GM12874 (cell line): ENCODE measurements at regions not wholly inside any gene's neighbourhood (a gene's known extent, or its start where the extent isn't known, plus 50 kb on each side); places are given as distances from the start of the nearest gene placed in this dataset.

Source experiments
- TF ChIP-seq, protein P1 (sequence below): IDR thresholded peaks from 2 replicates; pipeline ENCODE4 v1.5.1; 2011; ENCODE audit warnings: low read depth, mild to moderate bottlenecking, control low read depth, low read length, moderate library complexity; ENCODE audit not compliant: insufficient read depth

DNA sequence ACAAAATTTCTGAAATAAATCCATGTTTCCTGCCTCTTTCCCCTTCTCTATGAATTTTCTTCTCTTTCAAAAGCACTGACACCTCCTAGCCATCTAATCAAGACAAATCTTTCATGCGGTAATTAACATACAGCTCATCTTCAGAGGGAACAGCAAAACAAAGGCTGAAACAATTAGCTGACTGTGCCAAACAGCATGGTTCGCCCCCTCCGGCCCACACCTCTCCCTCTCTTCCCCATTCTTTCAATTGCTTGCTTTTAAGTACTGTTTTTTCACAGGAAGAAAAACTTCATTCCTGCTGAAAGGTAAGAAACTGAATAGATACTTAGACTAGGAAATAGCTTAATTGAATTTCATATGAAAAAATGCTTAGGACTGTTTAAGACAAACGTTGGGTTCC lies 291.1 kb upstream of the NOCT start:
- TF ChIP-seq, protein P1, sequence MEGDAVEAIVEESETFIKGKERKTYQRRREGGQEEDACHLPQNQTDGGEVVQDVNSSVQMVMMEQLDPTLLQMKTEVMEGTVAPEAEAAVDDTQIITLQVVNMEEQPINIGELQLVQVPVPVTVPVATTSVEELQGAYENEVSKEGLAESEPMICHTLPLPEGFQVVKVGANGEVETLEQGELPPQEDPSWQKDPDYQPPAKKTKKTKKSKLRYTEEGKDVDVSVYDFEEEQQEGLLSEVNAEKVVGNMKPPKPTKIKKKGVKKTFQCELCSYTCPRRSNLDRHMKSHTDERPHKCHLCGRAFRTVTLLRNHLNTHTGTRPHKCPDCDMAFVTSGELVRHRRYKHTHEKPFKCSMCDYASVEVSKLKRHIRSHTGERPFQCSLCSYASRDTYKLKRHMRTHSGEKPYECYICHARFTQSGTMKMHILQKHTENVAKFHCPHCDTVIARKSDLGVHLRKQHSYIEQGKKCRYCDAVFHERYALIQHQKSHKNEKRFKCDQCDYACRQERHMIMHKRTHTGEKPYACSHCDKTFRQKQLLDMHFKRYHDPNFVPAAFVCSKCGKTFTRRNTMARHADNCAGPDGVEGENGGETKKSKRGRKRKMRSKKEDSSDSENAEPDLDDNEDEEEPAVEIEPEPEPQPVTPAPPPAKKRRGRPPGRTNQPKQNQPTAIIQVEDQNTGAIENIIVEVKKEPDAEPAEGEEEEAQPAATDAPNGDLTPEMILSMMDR = no peak

DNA sequence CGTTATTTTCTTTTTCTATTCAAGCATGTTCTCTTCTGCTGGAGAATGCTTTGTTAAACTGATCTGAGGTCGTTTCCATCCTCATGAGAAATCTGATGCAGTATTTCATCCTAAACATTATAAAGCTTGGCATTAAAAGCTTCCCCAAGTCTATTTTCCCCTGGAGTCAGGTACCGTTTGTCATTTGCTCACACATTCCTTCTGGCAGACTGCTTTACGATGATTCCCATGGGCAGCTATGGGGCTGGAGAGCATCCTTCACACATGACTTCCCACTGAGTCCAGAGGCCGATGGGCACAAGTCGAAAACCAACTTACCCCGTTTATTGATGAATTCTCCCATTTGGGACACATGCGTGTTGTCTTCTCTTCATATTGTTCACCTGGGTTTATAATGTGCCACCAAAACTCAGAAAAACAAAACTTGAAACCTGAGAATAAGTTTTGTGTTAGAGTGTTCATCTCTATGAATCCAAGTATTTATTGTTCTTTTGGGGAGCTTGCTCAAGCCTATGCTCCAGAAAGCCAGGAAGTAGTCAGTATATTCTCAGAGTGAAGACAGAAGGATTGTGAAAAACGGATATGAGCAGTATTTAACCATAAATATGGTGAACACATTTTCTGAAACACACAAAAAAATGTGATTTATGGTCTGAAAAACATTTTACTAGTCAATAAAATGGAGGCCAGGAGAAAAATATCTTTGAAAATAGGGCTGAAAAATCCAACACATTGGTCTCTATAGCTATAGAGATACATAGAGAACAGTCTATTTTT lies 298.8 kb upstream of the NOCT start:
- TF ChIP-seq, protein P1 = no peak

DNA sequence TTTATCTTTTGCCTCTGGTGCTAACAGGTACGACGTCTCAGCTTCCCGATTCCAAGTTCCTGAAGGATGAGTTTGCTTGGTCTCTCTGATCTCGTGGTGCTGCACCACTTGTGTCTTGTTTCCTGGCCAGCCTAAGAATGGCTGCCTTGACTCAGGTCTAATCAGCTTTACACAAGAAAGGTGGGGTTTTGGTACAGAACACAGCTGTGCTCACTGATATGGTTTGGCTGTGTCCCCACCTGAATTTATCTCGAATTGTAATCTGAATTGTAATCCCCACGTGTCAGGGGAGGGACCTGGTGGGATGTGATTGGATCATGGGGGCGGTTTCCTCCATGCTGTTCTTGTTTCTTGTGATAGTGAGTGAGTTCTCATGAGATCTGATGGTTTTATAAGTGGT lies 305.3 kb upstream of the NOCT start:
- TF ChIP-seq, protein P1 = no peak

DNA sequence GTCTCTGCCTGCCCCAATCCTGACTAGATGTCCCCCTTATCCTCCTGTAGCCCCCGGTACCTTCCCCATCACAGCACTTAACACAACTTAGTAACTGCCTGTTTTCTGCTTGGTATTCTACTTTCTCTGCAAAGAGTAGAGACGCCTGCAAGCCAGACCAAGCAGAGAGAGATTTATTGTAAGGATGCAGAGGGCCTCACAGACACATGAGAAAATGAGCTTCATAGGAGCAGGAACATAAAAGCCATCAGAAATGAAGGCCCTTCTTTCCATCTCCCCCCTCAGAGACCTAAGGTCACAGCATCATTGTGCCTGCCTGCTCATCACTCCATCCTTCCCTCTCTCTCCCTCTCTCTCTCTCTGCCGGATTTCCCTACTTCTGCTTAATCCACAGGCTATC lies 305.7 kb upstream of the NOCT start:
- TF ChIP-seq, protein P1 = no peak

DNA sequence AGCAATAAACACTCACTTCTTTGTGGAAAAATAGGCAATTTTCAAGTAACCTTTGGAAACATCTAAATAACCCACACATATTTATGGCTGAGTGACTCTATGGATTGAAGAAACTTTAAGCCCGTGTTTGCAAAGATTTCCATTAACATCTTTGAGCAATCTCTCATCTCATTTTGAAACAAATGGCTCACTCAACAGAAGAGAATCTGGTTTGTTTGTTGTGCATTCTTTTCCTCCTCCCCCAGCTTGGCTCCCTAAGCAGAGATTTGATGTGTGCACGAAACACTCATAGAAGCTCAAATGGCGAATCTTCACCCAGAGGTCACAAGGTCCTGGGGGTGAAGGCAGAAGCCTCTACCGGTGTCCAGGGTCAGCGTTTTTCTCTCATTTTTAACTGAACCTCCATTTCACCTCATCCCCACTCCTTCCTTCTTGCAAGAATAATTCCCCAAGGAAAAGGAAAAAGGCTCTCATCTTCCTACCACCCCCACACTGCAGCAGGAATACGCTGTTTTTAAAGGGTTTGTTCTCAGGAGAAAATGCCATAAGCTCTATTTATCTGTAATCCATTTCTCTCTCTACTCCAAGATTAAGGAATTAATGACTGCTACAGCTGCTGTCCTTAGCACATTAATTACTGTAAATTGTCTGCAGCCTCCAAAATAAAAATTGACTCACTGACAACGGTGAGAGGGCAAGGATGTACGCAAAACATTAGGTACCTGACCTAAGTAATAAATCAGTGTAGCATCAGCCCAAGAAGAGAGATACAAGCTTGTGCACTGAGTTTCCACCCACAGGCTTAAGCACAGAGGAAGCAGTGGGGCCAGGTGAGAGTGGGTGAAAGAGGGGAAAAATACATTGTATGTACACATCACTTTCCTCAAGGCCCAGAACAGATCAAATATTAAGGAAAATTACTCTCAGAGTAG lies 307.6 kb upstream of the NOCT start:
- TF ChIP-seq, protein P1 = no peak

DNA sequence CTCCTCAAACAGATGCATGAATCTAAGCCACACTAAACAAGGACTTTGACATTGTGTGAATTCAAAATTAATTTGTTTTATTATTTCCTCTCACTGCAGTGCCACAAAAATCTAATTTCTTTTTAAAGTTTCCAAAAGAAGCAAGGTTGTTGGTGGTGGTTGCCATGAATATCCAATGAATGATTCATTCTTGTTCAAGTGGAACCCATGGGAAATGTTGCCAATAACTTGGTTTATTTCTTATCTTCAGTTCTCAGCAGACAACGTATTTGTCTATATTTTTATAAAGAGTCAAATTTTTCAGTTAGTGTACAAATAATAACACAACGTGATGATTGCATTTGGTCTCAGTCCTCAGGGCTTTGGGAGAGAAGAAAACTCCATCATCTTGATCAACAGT lies 309.4 kb upstream of the NOCT start:
- TF ChIP-seq, protein P1 = no peak

DNA sequence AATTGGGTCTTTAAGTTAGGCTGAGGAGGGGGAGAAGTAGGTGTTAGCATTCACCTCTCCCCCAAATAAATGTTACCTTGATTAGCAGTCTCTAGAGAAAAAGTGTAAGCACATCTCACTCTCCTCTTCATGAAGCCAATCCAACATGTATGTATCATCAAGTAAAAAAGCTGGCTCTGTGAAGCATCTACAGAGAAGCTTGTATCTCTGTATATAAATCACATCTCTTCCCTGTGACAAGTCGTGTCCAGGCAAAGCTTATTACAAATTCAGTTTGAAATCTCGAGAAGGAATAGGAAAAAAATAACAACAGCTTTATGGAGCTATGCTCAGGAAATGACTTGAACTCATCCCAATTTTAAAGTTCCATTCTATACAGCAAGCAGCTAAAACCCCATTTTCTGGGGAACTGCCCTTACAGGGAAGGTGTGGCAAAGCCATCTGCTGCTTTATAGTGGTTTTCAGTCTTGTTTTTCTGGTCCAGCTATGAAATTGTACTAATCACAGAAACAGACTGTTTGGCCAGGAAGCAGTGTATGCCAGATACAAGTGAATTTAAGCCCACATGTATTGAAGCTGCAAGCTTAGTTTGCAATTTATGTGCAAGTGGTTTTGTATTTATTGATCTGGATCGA lies 313.3 kb upstream of the NOCT start:
- TF ChIP-seq, protein P1 = no peak
